ENCODE measurements at regions not wholly inside any gene's neighbourhood (a gene's known extent, or its start where the extent isn't known, plus 50 kb on each side); places are given as distances from the start of the nearest gene placed in this dataset.

GRCh38 chr1:184893695-184894094, 80.6 kb downstream of the NIBAN1 start:
- TF ChIP-seq CTCF (conservative IDR thresholded peaks at IDR 0.05; ENCODE audit: low read depth, low read length) (no peak), EZH2phosphoT487 (IDR thresholded peaks at IDR 0.05; ENCODE audit: borderline replicate concordance, low read length) (no peak)
